GM23338 (cell line): ENCODE measurements at regions not wholly inside any gene's neighbourhood (a gene's known extent, or its start where the extent isn't known, plus 50 kb on each side); places are given as distances from the start of the nearest gene placed in this dataset.

Experiments
- ATAC-seq: fragments of 200-7000 bp; cut with Tn5 transposase; 3 replicates; pipeline ENCODE4 v1.9.1; 2020
- DNase-seq: peaks from one replicate; pipeline ENCODE4 v3.0.0-alpha.2; 2015; ENCODE audit warnings: low spot score
- H2AFZ ChIP-seq: fragments of 200-600 bp; sonication (generic); 2 replicates; pipeline ENCODE4 v1.8.0; 2016; ENCODE audit warnings: antibody characterized with exemption, mild to moderate bottlenecking, moderate library complexity
- H3F3A ChIP-seq: fragments of 200-600 bp; sonication (generic); replicated peaks from 2 replicates; pipeline ENCODE4 v1.8.0; 2017; ENCODE audit warnings: antibody characterized with exemption, mixed run types, low read depth
- H3K27ac ChIP-seq: fragments of 200-600 bp; sonication (generic); 2 replicates; pipeline ENCODE4 v1.6.1; 2016; ENCODE audit warnings: low read depth
- H3K27me3 ChIP-seq: fragments of 200-600 bp; sonication (generic); 2 replicates; pipeline ENCODE4 v1.8.0; 2016; ENCODE audit warnings: mild to moderate bottlenecking, mixed run types, moderate library complexity; ENCODE audit not compliant: insufficient read depth
- H3K36me3 ChIP-seq: fragments of 200-600 bp; sonication (generic); 2 replicates; pipeline ENCODE4 v1.8.0; 2016; ENCODE audit warnings: mild to moderate bottlenecking; ENCODE audit not compliant: insufficient read depth
- H3K4me1 ChIP-seq: fragments of 200-600 bp; sonication (generic); 2 replicates; pipeline ENCODE4 v1.8.0; 2016; ENCODE audit warnings: mild to moderate bottlenecking, moderate library complexity; ENCODE audit not compliant: insufficient read depth
- H3K4me2 ChIP-seq: fragments of 200-600 bp; sonication (generic); 2 replicates; pipeline ENCODE4 v1.7.1; 2017; ENCODE audit warnings: mixed run types
- H3K4me3 ChIP-seq: fragments of 200-600 bp; sonication (generic); 2 replicates; pipeline ENCODE4 v1.6.1; 2016; ENCODE audit warnings: mixed run types
- H3K79me2 ChIP-seq: fragments of 200-600 bp; sonication (generic); replicated peaks from 2 replicates; pipeline ENCODE4 v1.8.0; 2017; ENCODE audit warnings: mild to moderate bottlenecking; ENCODE audit not compliant: insufficient read depth
- H3K9me2 ChIP-seq: fragments of 200-600 bp; sonication (generic); 2 replicates; pipeline ENCODE4 v1.8.0; 2017; ENCODE audit not compliant: insufficient read depth
- H4K20me1 ChIP-seq: fragments of 200-600 bp; sonication (generic); replicated peaks from 2 replicates; pipeline ENCODE4 v1.8.0; 2017; ENCODE audit warnings: mild to moderate bottlenecking; ENCODE audit not compliant: insufficient read depth
- H3K27ac Mint-ChIP-seq: 2 replicates; pipeline ENCODE4 v1.8.0; 2020; ENCODE audit warnings: inconsistent platforms, mild to moderate bottlenecking, moderate library complexity, mixed read lengths
- H3K27me3 Mint-ChIP-seq: 3 replicates; pipeline ENCODE4 v1.8.0; 2022; ENCODE audit warnings: low read depth, mild to moderate bottlenecking, moderate library complexity, mixed read lengths, inconsistent platforms; ENCODE audit not compliant: insufficient read depth, poor library complexity
- H3K36me3 Mint-ChIP-seq: 3 replicates; pipeline ENCODE4 v1.8.0; 2021; ENCODE audit warnings: low read depth, mild to moderate bottlenecking, inconsistent platforms, moderate library complexity, mixed read lengths
- H3K4me1 Mint-ChIP-seq: 3 replicates; pipeline ENCODE4 v1.8.0; 2020; ENCODE audit warnings: mild to moderate bottlenecking, inconsistent platforms, mixed read lengths
- H3K4me3 Mint-ChIP-seq: 3 replicates; pipeline ENCODE4 v1.8.0; 2021; ENCODE audit warnings: moderate library complexity, mild to moderate bottlenecking, inconsistent platforms, mixed read lengths
- H3K9me3 Mint-ChIP-seq: 3 replicates; pipeline ENCODE4 v1.8.0; 2020; ENCODE audit warnings: moderate library complexity, mild to moderate bottlenecking, inconsistent platforms, mixed read lengths
- CREB1 ChIP-seq: fragments of 250-450 bp; sonication (Bioruptor Pico); IDR thresholded peaks from 2 replicates; pipeline ENCODE4 v1.5.0; 2020; ENCODE audit warnings: low read depth, mild to moderate bottlenecking, moderate library complexity
- CTCF ChIP-seq, 2 experiments: fragments of 200-600 bp in 1 of 2; sonication (generic) in 1 of 2; conservative IDR thresholded peaks; 2 replicates each; pipeline versions ENCODE4 v1.5.1 to v1.6.1; 2016 to 2017; ENCODE audit warnings: antibody characterized with exemption in 2 of 2, low read depth in 2 of 2, mild to moderate bottlenecking in 2 of 2, moderate library complexity in 1 of 2
- EZH2 ChIP-seq: fragments of 200-600 bp; sonication (generic); IDR thresholded peaks from one replicate; pipeline ENCODE4 v1.8.0; 2017; ENCODE audit warnings: antibody characterized with exemption, mild to moderate bottlenecking, low read depth; ENCODE audit not compliant: unreplicated experiment
- EZH2phosphoT487 ChIP-seq: fragments of 200-600 bp; sonication (generic); IDR thresholded peaks from one replicate; pipeline ENCODE4 v1.8.1; 2018; ENCODE audit warnings: antibody characterized with exemption; ENCODE audit not compliant: unreplicated experiment
- JUNB ChIP-seq: IDR thresholded peaks from one replicate; pipeline ENCODE4 v1.6.1; 2016; ENCODE audit warnings: antibody characterized with exemption; ENCODE audit not compliant: unreplicated experiment
- NANOG ChIP-seq: IDR thresholded peaks from 2 replicates; pipeline ENCODE4 v1.6.1; 2016; ENCODE audit warnings: antibody characterized with exemption, borderline replicate concordance
- POLR2AphosphoS5 ChIP-seq: IDR thresholded peaks from 2 replicates; pipeline ENCODE4 v1.6.1; 2016; ENCODE audit warnings: antibody characterized with exemption, low read depth
- STAT1 ChIP-seq: IDR thresholded peaks from one replicate; pipeline ENCODE4 v1.6.1; 2016; ENCODE audit warnings: antibody characterized with exemption; ENCODE audit not compliant: unreplicated experiment
- ZNF331 ChIP-seq: fragments of 250-450 bp; sonication (Bioruptor Pico); IDR thresholded peaks from 2 replicates; pipeline ENCODE4 v1.5.0; 2020; ENCODE audit warnings: low read depth, mild to moderate bottlenecking, moderate library complexity
- TF ChIP-seq, protein P1 (sequence below): IDR thresholded peaks from 2 replicates; pipeline ENCODE4 v1.6.1; 2016; ENCODE audit warnings: antibody characterized with exemption

DNA sequence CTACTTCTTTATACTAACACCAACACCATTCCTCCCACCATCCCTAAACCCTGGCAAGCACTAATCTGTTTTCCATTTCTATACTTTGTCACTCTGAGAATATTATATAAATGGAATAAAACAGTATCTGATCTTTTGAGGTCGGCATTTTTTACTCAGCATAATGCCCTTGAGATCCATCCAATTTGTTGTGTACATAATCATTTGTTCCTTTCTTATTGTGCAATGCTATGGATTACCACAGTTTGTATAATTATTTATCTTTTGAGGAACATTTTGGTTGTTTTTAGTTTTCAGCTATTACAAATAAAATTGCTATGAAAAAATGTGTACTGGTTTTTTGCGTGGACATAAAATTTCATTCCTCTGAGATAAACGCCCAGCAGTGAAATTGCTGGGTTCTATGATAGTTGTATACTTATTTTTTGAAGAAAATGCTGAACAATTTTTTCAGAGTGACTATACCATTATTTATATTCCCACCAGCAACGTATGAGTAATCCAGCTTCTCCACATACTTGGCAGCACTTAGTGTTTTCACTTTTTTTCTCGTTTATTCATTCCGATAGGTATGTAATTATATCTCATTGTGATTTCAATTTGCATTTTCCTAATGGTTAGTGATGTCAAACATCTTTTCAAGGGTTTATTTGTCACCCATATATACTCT lies 154.3 kb upstream of the DCAF8L1 start:
- Histone ChIP-seq H4K20me1 (no peaks in the 10 kb centered on the region), H3K4me2 (no peak overlapping the region), H3K79me2 (no peaks in the 10 kb centered on the region), H3K9me2 (no peaks in the 10 kb centered on the region), H3K4me1 (no peaks in the 10 kb centered on the region), H3F3A (no peaks in the 10 kb centered on the region), H2AFZ (no peak overlapping the region), H3K4me3 (no peak overlapping the region), H3K27ac (no peak overlapping the region), H3K27me3 (peaks cover 7% of the 10 kb centered on the region; the same call in 1 of the 2 replicates), H3K36me3 (no peaks in the 10 kb centered on the region)
- no peak overlapping the region for H3K4me3 Mint-ChIP-seq
- H3K27ac Mint-ChIP-seq = no peak overlapping the region
- DNase-seq = no peak
- no peak for TF ChIP-seq POLR2AphosphoS5
- TF ChIP-seq EZH2 = no peak
- TF ChIP-seq CTCF (conservative IDR thresholded peaks at IDR 0.05; ENCODE audit: low read depth in 2 of 2) = no peak
- TF ChIP-seq STAT1 = no peak
- no peak for TF ChIP-seq NANOG
- TF ChIP-seq CREB1 (CRISPR knock-in tag) = no peak
- TF ChIP-seq EZH2phosphoT487 = no peak
- no peak for TF ChIP-seq JUNB
- TF ChIP-seq ZNF331 (CRISPR knock-in tag) = no peak
- TF ChIP-seq, protein P1, sequence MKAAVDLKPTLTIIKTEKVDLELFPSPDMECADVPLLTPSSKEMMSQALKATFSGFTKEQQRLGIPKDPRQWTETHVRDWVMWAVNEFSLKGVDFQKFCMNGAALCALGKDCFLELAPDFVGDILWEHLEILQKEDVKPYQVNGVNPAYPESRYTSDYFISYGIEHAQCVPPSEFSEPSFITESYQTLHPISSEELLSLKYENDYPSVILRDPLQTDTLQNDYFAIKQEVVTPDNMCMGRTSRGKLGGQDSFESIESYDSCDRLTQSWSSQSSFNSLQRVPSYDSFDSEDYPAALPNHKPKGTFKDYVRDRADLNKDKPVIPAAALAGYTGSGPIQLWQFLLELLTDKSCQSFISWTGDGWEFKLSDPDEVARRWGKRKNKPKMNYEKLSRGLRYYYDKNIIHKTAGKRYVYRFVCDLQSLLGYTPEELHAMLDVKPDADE = no peak
- H3K4me1 Mint-ChIP-seq = no peaks in the 10 kb centered on the region
- H3K27me3 Mint-ChIP-seq = peaks cover 2% of the 10 kb centered on the region
- no peaks in the 10 kb centered on the region for H3K36me3 Mint-ChIP-seq
- H3K9me3 Mint-ChIP-seq = no peaks in the 10 kb centered on the region
- ATAC-seq = no peak

DNA sequence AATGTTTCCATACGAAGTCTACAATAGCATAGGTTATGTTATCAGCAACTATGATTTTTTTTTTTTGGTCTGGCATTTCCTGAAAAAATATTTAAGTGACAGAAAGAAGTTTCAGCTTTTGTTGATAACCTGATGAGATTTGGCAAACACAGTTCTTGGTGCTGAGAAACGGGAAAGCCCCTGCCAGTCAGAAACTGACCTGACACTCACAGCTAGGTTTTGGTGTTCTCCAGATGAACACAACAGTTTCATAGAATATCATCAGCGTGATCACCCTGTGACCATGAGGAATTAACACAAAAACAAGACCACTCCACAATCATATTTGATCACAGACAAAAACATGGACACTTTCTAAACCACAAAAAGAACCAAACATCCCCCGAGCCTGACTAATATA lies 152.5 kb upstream of the DCAF8L1 start:
- no peak overlapping the region for H2AFZ ChIP-seq
- H3K4me3 Mint-ChIP-seq = no peak overlapping the region
- no peak for TF ChIP-seq CTCF (conservative IDR thresholded peaks at IDR 0.05; ENCODE audit: low read depth in 2 of 2)
- TF ChIP-seq NANOG = no peak
- TF ChIP-seq, protein P1 = no peak
- no peak for TF ChIP-seq JUNB

More for the DNA sequence above, 152.5 kb upstream of the DCAF8L1 start:
- Histone ChIP-seq H3K4me1 (no peaks in the 10 kb centered on the region), H3K9me2 (no peaks in the 10 kb centered on the region), H3K4me2 (no peak overlapping the region), H3K36me3 (no peaks in the 10 kb centered on the region), H3K27ac (no peak overlapping the region), H3K4me3 (no peak overlapping the region), H4K20me1 (no peaks in the 10 kb centered on the region), H3F3A (no peaks in the 10 kb centered on the region), H3K27me3 (peaks cover 24% of the 10 kb centered on the region), H3K79me2 (no peaks in the 10 kb centered on the region)
- Mint-ChIP-seq H3K27ac (no peak overlapping the region), H3K27me3 (peaks cover 14% of the 10 kb centered on the region), H3K36me3 (no peaks in the 10 kb centered on the region), H3K4me1 (no peaks in the 10 kb centered on the region), H3K9me3 (no peaks in the 10 kb centered on the region; the same call in 2 of the 3 replicates)
- DNase-seq = no peak
- no peak for ATAC-seq
